Epithelial cell of esophagus (primary cell): ENCODE measurements at regions not wholly inside any gene's neighbourhood (a gene's known extent, or its start where the extent isn't known, plus 50 kb on each side); places are given as distances from the start of the nearest gene placed in this dataset.
"Not testable (repeated sequence)": the region's sequence is repeated elsewhere in the genome, so short reads cannot be mapped to it uniquely, and the experiment has no call there.

Experiments used
- DNase-seq: peaks from one replicate; pipeline ENCODE4 v3.0.0; 2010; ENCODE audit warnings: low read depth
- H3K4me3 ChIP-seq: 2 replicates; pipeline ENCODE4 v1.5.1; 2011; ENCODE audit warnings: mild to moderate bottlenecking, low read length, control low read depth
- TF ChIP-seq, protein P1 (sequence below): IDR thresholded peaks from 2 replicates; pipeline ENCODE4 v1.5.1; 2011; ENCODE audit warnings: low read depth, mild to moderate bottlenecking, low read length, control low read depth, inconsistent platforms; ENCODE audit not compliant: insufficient read depth; ENCODE audit errors: missing control alignments

DNA sequence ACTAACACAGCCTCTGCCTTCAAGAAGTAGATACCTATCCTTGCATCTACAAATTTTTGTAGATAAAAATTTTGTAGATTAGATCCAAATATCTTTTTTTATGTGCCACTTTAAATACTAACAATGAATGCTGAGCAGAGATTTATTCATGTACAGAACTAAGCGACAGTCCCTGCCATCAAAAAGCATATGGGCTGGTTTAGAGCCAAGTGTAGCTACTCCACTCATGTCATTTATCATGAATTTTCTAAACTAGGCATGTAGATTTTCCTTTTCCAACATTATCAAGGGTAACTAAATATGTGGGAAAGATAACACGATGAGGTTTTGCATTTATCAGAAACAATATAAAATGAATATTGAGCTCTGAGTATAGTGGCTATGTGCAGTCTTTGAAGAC lies 857.5 kb downstream of the XPNPEP1 start:
- no peak for DNase-seq
- no peak overlapping the region for H3K4me3 ChIP-seq
- TF ChIP-seq, protein P1, sequence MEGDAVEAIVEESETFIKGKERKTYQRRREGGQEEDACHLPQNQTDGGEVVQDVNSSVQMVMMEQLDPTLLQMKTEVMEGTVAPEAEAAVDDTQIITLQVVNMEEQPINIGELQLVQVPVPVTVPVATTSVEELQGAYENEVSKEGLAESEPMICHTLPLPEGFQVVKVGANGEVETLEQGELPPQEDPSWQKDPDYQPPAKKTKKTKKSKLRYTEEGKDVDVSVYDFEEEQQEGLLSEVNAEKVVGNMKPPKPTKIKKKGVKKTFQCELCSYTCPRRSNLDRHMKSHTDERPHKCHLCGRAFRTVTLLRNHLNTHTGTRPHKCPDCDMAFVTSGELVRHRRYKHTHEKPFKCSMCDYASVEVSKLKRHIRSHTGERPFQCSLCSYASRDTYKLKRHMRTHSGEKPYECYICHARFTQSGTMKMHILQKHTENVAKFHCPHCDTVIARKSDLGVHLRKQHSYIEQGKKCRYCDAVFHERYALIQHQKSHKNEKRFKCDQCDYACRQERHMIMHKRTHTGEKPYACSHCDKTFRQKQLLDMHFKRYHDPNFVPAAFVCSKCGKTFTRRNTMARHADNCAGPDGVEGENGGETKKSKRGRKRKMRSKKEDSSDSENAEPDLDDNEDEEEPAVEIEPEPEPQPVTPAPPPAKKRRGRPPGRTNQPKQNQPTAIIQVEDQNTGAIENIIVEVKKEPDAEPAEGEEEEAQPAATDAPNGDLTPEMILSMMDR = no peak

DNA sequence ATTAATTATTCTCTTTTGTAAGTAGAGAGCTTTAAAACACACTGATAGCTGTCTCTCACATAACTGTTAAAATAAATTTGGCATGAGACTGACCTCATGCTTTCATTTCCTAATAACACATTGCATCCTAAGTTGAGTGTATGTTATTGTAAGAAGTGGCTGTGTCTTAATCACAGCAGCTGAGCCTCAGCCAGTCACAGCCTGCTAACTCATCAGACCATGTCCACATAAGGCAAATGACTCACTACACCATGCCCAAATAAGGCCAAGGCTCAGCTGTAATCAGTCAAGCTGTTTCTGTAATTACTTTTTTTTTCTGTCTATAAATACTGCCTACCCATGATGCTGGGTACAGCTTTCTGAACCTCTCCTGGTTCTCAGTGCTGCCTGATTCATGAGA lies 860.9 kb downstream of the XPNPEP1 start:
- TF ChIP-seq, protein P1 = no peak
- DNase-seq = peak; percentile 20
- no peak overlapping the region for H3K4me3 ChIP-seq

DNA sequence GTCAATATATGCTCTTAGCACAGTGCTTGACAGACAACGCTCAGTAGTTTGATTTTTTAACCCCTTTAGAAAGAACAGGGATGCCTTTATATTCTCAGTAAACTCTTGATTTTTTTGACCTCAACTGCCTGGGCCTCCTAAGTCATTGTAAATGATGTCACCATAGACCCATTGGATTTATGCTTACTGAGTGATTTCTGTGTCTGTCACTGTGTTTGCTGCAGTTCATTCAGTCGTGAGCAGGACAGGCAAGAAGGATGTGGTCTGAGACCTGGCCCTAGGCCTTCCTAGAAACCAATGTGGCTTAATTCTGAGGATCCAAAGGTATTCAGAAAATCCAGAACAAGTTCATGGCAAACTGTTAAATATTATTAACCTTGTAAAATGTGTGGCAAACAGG lies 868.1 kb downstream of the XPNPEP1 start:
- TF ChIP-seq, protein P1 = no peak

DNA sequence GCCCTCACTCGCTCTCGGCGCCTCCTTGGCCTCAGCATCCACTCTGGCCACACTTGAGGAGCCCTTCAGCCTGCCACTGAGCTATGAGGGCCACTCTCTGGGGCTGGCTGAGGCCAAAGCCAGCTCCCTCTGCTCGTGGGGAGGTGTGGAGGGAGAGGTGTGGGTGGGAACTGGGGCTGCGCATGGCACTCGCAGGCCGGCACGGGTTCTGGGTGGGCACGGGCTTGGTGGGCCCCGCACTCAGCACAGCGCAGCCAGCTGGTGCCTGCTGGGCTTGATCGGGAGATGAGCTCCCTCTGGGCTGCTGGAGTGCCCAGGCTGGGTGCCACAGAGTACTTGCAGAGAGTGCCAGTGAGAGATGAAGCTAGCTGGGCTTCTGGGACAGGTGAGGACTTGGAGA lies 875.5 kb downstream of the XPNPEP1 start:
- TF ChIP-seq, protein P1 = no peak
- H3K4me3 ChIP-seq = no peak overlapping the region
- no peak for DNase-seq

More for the DNA sequence above, 868.1 kb downstream of the XPNPEP1 start:
- H3K4me3 ChIP-seq = no peak overlapping the region
- DNase-seq = no peak

DNA sequence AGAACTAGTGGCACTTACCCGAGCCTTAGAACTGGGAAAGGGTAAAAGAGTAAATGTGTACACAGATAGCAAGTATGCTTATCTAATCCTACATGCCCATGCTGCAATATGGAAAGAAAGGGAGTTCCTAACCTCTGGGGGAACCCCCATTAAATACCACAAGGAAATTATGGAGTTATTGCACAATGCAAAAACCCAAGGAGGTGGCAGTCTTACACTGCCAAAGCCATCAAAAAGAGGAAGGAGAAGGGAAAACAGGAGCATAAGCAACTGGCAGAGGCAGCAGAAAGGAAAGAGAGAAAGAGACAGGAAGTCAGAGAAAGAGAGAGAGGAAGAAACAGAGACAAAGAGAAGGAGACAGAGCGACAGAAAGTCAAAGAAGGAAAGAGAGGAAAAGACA lies 876.9 kb downstream of the XPNPEP1 start:
- not testable (repeated sequence) for DNase-seq, H3K4me3 ChIP-seq

DNA sequence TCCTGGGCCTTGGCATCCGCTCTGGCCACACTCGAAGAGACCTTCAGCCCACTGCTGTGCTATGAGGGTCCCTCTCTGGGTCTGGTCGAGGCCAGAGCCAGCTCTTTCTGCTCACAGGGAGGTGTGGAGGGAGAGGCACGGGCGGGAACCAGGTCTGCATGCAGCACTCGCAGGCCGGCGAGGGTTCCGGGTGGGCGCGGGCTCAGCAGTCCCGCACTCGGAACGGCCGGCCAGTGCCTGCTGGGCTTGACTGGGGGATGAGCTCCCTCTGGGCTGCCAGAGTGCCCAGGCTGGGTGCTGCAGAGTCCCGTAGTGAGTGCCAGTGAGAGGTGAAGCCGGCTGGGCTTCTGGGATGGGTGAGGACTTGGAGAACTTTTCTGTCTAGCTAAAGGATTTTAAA lies 882.7 kb downstream of the XPNPEP1 start:
- no peak overlapping the region for H3K4me3 ChIP-seq
- DNase-seq = no peak
- TF ChIP-seq, protein P1 = no peak

DNA sequence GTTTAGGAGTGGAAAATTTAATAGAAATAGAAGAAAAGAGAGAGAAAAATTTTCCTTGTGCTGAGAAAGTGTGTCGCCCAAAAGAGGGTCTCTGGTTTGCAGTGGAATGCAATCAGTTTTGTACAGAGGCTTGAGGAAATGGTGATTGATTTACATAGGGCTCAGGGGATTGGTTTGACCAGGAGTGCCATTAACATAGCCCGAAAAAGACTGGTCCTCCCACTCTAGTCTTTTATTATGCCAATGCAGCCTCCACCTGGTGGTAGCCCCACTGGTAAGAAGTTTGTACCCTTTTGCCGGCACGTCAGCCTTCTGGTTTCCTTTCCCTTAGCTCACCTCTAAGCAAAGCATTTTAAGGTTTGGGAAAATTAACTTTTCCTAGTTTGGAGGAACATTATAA lies 885.3 kb downstream of the XPNPEP1 start:
- TF ChIP-seq, protein P1 = no peak
- no peak overlapping the region for H3K4me3 ChIP-seq
- DNase-seq = no peak

DNA sequence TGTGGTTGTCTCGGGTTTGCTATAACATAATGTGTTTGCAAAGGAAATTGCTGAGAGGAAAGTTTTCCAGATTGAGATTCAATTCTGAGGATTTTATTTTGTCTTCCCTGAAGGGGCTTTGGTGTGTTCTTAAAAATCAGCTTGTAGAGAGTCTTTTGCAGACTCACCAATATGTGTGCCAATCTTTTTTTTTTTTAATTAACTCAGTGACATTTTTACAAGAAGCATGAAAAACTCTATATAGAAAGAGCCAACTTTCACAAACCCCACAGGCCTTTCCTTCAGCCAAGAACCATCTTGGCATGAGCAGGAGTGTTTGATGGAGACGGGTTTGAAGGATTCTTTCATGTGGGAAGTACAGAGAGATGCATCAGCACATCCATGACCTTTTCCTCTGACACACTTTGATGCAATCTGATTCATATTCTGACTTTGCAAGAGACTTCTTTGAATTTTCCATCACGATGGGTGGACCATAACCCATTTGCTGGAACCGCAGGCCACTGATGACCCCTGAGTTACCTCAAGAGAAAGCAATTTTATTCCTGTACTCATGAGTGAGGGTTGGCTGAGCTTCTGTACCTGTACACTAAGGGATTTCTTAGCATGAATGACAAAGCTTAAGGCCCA lies 892.6 kb downstream of the XPNPEP1 start:
- TF ChIP-seq, protein P1 = no peak
- no peak overlapping the region for H3K4me3 ChIP-seq
- DNase-seq = no peak
